HUES6 (cell line): ENCODE measurements at regions not wholly inside any gene's neighbourhood (a gene's known extent, or its start where the extent isn't known, plus 50 kb on each side); places are given as distances from the start of the nearest gene placed in this dataset.

Experiments
- H3K27ac ChIP-seq: 2 replicates; pipeline ENCODE4 v1.7.0; 2013; ENCODE audit warnings: low read depth, mild to moderate bottlenecking, low read length, inconsistent platforms
- H3K27me3 ChIP-seq: 2 replicates; pipeline ENCODE4 v1.6.1; 2013; ENCODE audit warnings: low read length; ENCODE audit not compliant: control insufficient read depth, insufficient read depth
- H3K36me3 ChIP-seq: 2 replicates; pipeline ENCODE4 v1.6.1; 2013; ENCODE audit warnings: low read length; ENCODE audit not compliant: control insufficient read depth, insufficient read depth
- H3K4me1 ChIP-seq: 2 replicates; pipeline ENCODE4 v1.6.1; 2013; ENCODE audit warnings: low read length; ENCODE audit not compliant: control insufficient read depth, insufficient read depth
- H3K4me3 ChIP-seq: 2 replicates; pipeline ENCODE4 v1.5.1; 2013; ENCODE audit warnings: low read depth, low read length
- H3K9ac ChIP-seq: one replicate; pipeline ENCODE4 v1.6.1; 2013; ENCODE audit warnings: mild to moderate bottlenecking, low read length
- H3K9me3 ChIP-seq: 2 replicates; pipeline ENCODE4 v1.6.1; 2013; ENCODE audit warnings: low read depth, low read length; ENCODE audit not compliant: control insufficient read depth, insufficient read depth

GRCh38 chr12:107304588-107305532, 211.5 kb upstream of the CRY1 start:
- Histone ChIP-seq H3K27ac (no peak overlapping the region), H3K4me3 (no peak overlapping the region), H3K4me1 (peaks cover 7% of the 10 kb centered on the region; the same call in 1 of the 2 replicates), H3K9ac (no peak overlapping the region), H3K36me3 (no peaks in the 10 kb centered on the region), H3K27me3 (no peaks in the 10 kb centered on the region), H3K9me3 (no peaks in the 10 kb centered on the region)

- H3K4me3 ChIP-seq = no peak overlapping the region
- no peak overlapping the region for H3K27ac ChIP-seq
- no peaks in the 10 kb centered on the region for H3K36me3 ChIP-seq
These were observed 212.9 kb upstream of the CRY1 start for GRCh38 chr12:107306141-107306659.

GRCh38 chr12:107308310-107308709, 215.0 kb upstream of the CRY1 start:
- H3K36me3 ChIP-seq = no peaks in the 10 kb centered on the region
- H3K9me3 ChIP-seq = no peaks in the 10 kb centered on the region
- H3K4me3 ChIP-seq = no peak overlapping the region
- H3K27me3 ChIP-seq = peaks cover 10% of the 10 kb centered on the region; the same call in 1 of the 2 replicates
- H3K27ac ChIP-seq = no peak overlapping the region
- no peak overlapping the region for H3K9ac ChIP-seq
- peaks cover 7% of the 10 kb centered on the region; the same call in 1 of the 2 replicates for H3K4me1 ChIP-seq

More at GRCh38 chr12:107306141-107306659, 212.9 kb upstream of the CRY1 start:
- peaks cover 7% of the 10 kb centered on the region; the same call in 1 of the 2 replicates for H3K4me1 ChIP-seq
- H3K9ac ChIP-seq = no peak overlapping the region
- peaks cover 2% of the 10 kb centered on the region; the same call in 1 of the 2 replicates for H3K27me3 ChIP-seq
- H3K9me3 ChIP-seq = no peaks in the 10 kb centered on the region

GRCh38 chr12:107309020-107309419, 215.7 kb upstream of the CRY1 start:
- H3K27ac ChIP-seq = no peak overlapping the region
- H3K27me3 ChIP-seq = peaks cover 17% of the 10 kb centered on the region; the same call in 1 of the 2 replicates
- no peaks in the 10 kb centered on the region for H3K9me3 ChIP-seq

DNA sequence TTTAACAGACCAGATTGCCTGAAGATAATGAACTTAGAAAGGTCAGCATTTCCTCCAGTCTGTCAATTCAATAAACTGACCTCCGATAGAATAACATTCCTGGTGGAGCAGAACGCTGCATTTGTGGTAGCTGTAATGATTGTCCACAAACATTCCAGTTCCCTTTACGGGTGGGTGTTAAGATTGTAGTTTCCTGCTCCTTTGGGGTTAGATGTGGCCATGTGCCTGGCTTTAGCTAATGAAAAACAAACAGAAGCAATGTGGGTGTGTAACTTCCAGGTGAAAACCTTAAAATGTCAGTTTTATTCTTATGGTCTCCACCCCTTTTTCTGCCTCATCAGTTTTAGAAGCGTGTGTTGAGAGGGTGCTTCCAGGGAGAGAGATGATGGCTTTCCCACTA, 217.3 kb upstream of the CRY1 start:
- no peaks in the 10 kb centered on the region for H3K9me3 ChIP-seq
- H3K4me3 ChIP-seq = no peak overlapping the region
- H3K9ac ChIP-seq = no peak overlapping the region
- H3K27ac ChIP-seq = no peak overlapping the region
- peaks cover 5% of the 10 kb centered on the region; the same call in 1 of the 2 replicates for H3K4me1 ChIP-seq
- peaks cover 33% of the 10 kb centered on the region for H3K27me3 ChIP-seq
- no peaks in the 10 kb centered on the region for H3K36me3 ChIP-seq

More at GRCh38 chr12:107309020-107309419, 215.7 kb upstream of the CRY1 start:
- Histone ChIP-seq H3K9ac (no peak overlapping the region), H3K4me1 (peaks cover 7% of the 10 kb centered on the region; the same call in 1 of the 2 replicates), H3K36me3 (no peaks in the 10 kb centered on the region), H3K4me3 (no peak overlapping the region)

DNA sequence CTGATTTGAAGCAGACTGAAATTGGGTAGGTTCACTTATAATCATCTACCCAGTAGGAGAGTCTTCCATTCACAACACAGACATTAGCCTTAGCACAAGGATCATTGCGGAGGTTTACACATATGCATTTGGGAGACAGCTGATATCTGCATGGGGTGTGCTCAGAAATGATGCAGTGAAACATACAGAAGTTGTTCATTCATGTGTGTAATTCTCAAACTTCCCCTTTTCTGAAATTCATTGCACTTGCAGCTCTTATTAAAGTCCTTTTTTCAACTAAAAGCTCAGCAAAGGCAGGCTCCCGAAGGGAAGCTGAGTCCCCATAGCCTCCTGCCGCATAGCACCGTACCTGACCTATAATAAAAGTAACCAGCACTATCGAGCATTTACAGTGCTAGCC, 218.3 kb upstream of the CRY1 start:
- Histone ChIP-seq H3K4me1 (no peaks in the 10 kb centered on the region), H3K9me3 (no peaks in the 10 kb centered on the region), H3K36me3 (no peaks in the 10 kb centered on the region), H3K27ac (no peak overlapping the region), H3K27me3 (peaks cover 43% of the 10 kb centered on the region), H3K9ac (no peak overlapping the region), H3K4me3 (no peak overlapping the region)

DNA sequence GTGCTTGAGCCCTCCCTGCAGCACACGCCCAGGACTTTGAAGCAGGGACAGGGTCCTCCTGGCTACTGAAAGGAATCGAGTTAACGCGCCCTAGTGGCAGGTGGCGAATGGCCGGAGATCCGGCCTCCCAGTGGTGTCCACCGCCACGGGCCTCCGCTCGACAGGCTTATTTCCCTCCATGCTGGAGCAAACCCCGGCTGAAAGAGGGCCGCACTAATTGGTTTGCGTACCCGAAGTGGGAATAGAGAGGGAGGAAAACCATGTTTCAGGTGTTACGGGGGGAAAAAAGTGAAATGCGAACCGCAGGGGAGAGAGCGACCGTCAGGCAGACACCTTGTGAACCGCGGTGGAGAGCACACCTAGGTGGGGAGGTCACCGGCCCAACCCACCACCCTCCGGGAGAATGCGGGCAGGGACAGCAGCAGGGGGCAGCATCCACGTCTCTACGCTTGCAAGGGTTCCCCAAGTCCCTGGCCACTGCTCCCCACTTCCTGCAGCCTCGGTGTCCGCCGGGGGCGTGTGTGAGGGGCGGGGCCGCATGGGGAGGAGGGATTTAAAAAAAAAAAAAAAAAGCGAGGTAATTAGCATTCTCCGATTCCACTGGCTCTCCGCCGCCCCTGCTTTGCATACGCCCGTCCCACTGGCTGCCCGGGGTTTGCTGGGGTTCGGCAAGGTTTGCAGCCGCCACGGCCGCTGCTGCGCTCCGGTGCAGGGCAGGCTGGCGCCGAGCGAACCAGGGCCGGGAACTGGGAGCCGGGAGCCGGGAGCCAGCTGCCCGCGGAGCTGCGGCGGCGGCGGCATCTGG, 224.6 kb upstream of the CRY1 start:
- H3K27ac ChIP-seq = no peak overlapping the region
- no peak overlapping the region for H3K9ac ChIP-seq
- peak overlapping the region; percentile 85 for H3K4me3 ChIP-seq
- H3K36me3 ChIP-seq = no peaks in the 10 kb centered on the region
- H3K27me3 ChIP-seq = peaks cover 90% of the 10 kb centered on the region
- peaks cover 12% of the 10 kb centered on the region for H3K4me1 ChIP-seq
- H3K9me3 ChIP-seq = no peaks in the 10 kb centered on the region

DNA sequence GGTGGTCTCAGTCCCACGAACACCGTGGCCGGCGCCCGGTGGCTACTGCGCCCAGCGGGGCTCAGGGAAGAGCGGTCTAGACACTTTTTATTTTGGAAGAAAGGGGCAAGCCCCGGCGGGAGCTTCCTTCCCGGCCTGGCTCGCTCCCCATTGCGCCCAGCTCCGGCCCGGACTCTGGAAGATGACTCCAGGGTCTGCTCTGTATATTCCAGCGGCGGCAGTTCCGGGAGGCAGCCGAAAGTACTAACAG, 225.1 kb upstream of the CRY1 start:
- Histone ChIP-seq H3K27me3 (peaks cover 94% of the 10 kb centered on the region), H3K9me3 (no peaks in the 10 kb centered on the region), H3K36me3 (no peaks in the 10 kb centered on the region), H3K4me3 (peak overlapping the region; percentile 85), H3K4me1 (peaks cover 12% of the 10 kb centered on the region), H3K9ac (peak overlapping the region; percentile 41), H3K27ac (no peak overlapping the region)

DNA sequence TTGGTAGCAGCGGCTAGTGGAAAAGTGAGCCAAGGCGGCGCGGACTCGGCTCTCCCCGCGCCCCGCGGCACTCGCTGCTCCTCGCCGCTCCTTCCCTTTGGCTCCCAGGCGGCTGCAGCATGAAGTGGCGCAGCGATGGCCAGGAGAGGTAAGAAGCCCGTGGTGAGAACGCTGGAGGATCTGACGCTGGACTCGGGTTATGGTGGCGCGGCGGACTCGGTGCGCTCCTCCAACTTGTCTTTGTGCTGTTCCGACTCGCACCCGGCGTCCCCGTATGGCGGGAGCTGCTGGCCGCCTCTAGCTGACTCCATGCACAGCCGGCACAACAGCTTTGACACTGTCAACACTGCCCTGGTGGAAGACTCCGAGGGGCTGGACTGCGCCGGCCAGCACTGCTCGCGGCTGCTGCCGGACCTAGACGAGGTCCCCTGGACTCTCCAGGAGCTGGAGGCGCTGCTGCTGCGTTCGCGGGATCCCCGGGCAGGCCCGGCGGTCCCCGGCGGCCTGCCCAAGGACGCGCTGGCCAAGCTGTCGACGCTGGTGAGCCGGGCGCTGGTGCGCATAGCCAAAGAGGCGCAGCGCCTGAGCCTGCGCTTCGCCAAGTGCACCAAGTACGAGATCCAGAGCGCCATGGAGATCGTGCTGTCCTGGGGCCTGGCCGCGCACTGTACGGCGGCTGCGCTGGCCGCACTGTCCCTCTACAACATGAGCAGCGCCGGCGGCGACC, 225.6 kb upstream of the CRY1 start:
- Histone ChIP-seq H3K9ac (peak overlapping the region; percentile 41), H3K36me3 (no peaks in the 10 kb centered on the region), H3K4me1 (peaks cover 12% of the 10 kb centered on the region), H3K27me3 (peaks cover 94% of the 10 kb centered on the region), H3K27ac (no peak overlapping the region), H3K9me3 (no peaks in the 10 kb centered on the region), H3K4me3 (peak overlapping the region; percentile 85)

GRCh38 chr12:107319533-107320032, 226.2 kb upstream of the CRY1 start:
- H3K9me3 ChIP-seq = no peaks in the 10 kb centered on the region
- H3K36me3 ChIP-seq = no peaks in the 10 kb centered on the region
- H3K9ac ChIP-seq = no peak overlapping the region
- peaks cover 12% of the 10 kb centered on the region for H3K4me1 ChIP-seq
- no peak overlapping the region for H3K27ac ChIP-seq
- H3K4me3 ChIP-seq = peak overlapping the region; percentile 85
- peaks cover 90% of the 10 kb centered on the region for H3K27me3 ChIP-seq
